8988T (cell line): ENCODE measurements at regions not wholly inside any gene's neighbourhood (a gene's known extent, or its start where the extent isn't known, plus 50 kb on each side); places are given as distances from the start of the nearest gene placed in this dataset.

Source experiments
- DNase-seq: peaks from one replicate; pipeline ENCODE4 v3.0.0; 2011

GRCh38 chr1:94707321-94708298 lies 112.5 kb upstream of the SLC44A3 start:
- DNase-seq, result no peak

- DNase-seq, result no peak
Observed at GRCh38 chr1:94702442-94702815, 117.7 kb upstream of the SLC44A3 start.

GRCh38 chr1:94701796-94702441 lies 118.2 kb upstream of the SLC44A3 start:
- DNase-seq, result no peak

DNA sequence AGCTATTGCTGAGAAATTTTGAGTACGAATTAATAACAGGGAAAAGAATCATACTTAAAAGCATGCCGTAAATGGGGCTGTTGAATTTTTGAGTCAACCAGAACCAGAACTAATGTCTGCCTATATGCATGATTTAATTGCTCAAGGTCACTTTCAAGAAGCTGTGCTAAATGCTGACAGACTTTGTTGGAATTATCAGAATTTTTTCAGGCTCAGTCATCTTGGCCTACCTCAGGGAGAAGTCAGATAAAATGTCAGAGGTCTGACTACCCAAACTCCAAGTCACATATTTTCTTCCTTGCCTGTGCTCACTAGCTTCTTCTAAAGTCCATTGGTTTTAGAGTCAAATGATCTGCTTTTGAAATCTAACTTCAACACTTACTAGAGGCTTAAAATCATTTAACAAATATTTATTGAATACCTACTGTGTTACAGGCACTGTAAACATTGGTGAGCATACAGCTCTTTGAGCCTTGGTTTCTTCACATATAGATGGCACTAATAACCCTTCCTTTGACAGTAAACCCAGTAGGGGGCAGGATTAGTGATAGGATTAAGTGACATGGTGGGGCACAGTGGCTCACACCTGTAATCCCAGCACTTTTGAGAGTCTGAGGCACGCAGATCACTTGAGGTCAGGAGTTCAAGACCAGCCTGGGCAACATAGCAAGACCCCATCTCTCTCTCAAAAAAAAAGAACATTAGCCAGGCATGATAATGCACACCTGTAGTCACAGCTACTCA lies 121.2 kb upstream of the SLC44A3 start:
- DNase-seq, result no peak

GRCh38 chr1:94698356-94698755 lies 121.8 kb upstream of the SLC44A3 start:
- no peak for DNase-seq

- DNase-seq, result no peak
Observed at GRCh38 chr1:94697839-94698238, 122.3 kb upstream of the SLC44A3 start.

DNA sequence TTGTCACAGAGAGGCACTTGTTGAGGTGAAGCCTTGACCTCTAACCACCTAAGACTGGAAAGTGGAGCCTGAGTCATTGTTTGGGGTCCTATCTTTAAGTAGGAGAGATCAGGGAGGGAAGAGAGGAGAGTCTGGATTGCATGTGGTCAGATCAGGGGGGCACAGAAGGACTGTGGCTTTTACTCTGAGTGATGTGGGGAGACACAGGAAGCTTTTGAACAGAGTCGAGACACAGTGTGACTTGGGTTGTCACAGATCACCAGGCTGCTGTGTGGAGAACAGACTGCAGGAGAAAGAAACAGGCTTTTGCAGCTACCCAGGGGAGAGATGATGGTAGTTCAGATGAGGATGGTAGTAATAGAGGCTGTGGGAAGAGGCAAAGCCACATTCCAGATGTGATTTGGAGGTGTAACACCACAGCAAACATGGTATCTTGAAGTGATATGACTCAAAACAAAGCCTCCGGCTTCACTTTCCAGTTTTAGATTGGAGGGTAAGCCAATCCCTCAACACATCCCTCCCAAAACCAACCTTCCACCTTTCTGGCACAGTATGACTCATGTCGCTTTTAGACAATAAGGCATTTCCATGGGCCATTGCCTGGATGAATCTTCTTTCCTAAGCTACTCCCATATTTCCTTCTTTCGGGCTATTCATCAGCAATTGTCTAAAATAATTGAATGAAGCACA lies 125.8 kb upstream of the SLC44A3 start:
- DNase-seq, result no peak

DNA sequence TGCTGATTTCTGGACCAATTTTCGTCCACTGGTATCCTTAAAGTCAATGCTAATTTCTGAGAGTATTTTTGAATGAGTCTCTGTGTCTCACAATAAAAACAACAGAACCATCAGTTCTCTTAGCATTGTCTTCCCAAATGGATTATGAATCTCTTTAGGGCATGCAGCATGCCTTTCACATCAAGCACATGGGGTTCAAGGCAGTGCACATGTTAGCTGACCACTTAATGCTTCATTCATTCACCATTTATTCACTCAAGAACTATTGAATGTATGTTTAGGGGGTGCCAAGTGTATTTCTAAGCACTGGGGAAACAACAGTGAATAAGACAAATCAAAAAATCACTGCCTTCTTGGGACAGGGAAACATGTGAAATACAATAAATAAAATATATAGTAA lies 126.7 kb upstream of the SLC44A3 start:
- DNase-seq, result no peak

- no peak for DNase-seq
Observed at GRCh38 chr1:94693029-94693428, 127.1 kb upstream of the SLC44A3 start.

- no peak for DNase-seq
Observed at GRCh38 chr1:94688646-94689045, 131.5 kb upstream of the SLC44A3 start.

DNA sequence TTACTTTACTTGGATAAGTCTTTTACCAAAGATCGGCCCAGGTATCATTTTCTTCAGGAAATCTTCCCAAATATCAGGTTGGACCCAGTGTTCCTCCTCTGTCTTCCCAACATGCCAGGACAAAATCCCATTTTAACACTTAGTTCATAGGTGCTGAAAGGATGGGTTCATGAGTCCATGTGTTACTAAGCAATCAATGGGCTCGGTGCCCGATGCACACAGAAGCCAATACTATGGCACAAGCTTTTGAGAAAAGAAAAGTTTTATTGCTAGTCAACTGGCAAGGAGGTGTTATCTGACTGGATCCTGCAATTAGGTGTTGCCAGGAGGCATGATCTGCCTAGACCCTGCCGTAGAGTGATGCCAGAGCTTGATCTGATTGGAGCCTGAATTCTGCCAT lies 133.3 kb upstream of the SLC44A3 start:
- DNase-seq, result no peak

DNA sequence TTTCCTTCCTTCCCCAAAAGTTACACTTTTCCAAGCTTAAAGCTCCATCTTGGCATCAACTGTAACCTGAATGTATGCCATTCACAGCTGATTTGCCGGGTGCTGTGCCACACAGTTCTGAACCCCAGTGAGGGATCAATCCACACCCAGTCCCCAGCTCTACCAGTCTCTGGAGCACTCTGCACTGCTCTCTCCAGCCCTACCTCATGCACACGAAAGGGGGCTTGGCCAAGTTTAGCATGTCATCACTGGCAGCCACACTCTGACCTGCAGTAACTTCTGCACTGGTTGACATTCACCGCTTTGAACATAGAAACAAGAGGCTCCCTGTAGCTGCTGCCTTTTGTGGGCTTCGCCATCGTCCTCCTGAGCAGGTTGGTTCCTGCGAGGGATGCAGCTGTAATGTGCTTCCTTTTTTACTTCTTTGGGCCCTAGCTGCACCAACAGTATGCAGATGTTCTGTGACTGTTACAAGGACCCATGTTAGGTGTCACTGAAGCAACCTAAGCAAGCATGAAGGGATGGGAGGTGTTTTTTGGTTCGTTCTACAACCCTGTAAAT lies 135.4 kb upstream of the SLC44A3 start:
- DNase-seq, result no peak

- no peak for DNase-seq
Observed at GRCh38 chr1:94683886-94684285, 136.3 kb upstream of the SLC44A3 start.

DNA sequence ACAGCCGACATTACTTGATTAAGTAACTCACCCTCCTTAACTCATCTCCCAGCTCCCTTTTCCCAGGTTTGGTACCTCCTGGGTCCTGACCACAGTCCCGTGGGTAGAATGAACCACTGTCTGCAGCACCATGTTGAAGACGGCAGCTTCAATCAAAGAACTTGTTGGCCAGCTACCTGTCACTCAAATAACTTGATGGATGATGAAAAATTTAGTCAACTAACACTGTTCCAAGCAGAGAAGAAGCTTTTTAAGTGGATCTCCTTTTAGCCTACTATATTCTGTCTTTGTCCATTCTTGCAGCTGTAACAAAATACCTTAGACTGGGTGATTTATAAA lies 138.4 kb upstream of the F3 start:
- no peak for DNase-seq

DNA sequence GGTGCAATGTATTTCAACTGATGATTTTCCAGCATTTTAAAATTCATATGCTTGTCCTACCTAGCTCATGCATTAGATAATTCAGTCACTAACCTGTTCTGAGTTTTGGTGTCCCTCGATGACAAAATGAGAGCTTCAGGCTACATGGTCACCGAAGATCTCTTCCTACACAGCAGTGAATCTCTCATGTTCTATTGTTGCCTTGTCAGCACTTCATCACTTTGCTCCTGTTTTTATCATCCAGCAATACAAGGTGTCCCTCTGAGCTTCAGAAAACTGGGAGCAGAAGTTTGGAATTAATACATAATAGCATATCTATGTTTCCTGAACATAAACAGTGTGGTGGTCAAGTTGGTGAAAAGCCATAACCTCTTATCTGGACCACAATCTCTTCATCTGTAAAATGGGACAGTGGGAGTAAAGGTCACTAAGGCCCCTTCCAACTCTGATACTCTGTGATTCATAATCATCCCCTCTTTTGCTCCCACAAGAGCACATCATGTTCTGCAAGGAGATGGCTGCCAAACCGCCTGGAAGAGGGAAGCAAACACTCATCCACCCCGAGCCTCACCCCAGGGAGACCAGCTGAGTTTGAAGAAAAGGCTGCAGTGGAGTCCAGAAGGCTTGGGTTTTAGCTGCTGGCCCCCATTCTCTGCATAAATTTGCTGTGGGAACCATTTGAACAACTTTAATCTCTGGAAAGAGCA lies 137.9 kb upstream of the F3 start:
- no peak for DNase-seq

DNA sequence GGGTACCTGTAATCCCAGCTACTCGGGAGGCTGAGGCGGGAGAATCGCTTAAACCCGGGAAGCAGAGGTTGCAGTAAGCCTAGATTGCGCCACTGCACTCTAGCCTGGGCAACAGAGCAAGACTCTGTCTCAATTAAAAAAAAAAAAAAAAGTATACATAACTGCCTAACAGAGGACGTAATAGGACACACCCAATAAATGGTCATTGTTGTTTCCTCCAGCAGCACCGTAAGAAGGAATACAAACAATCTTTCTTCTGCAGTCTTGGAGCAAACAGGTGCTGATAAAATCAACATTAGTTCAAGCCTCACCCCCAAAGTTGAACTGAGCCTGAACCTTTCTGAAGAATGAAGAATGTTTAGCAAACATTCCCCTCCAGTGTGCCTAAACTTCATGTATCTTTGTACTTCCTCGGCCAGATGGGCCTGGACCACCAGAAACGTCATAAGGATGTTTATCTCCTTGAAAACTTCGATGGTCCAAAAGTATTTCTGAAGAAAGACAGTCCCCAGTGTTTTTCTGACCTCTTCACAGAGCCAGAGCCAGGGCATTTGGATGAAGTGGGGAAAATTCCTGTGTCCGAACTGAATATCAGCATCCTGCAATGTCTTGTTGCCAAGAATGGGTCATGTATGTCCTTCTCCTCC lies 136.8 kb upstream of the F3 start:
- DNase-seq, result no peak

GRCh38 chr1:94677714-94678113 lies 136.2 kb upstream of the F3 start:
- no peak for DNase-seq

DNA sequence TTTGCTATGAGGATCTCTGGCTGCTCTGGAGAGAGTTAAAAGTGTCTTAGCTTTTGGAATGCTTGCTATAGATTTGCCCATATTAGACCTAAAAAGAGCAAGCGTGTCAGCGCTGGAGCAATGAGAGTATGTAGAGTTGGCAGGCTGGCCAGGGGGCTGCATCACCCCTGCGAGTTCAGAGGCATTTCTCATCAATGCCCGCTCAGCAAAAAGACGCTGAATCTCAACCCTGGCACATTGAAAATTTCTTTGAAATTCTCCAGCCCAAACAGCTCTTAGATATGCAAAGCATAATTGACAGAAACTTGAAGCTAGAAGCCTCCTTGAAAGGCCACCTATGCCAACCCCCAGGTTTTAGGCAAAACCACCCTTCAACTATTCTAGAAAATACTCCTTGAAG lies 135.5 kb upstream of the F3 start:
- DNase-seq, result no peak

- no peak for DNase-seq
Observed at GRCh38 chr1:94676686-94677085, 135.1 kb upstream of the F3 start.

DNA sequence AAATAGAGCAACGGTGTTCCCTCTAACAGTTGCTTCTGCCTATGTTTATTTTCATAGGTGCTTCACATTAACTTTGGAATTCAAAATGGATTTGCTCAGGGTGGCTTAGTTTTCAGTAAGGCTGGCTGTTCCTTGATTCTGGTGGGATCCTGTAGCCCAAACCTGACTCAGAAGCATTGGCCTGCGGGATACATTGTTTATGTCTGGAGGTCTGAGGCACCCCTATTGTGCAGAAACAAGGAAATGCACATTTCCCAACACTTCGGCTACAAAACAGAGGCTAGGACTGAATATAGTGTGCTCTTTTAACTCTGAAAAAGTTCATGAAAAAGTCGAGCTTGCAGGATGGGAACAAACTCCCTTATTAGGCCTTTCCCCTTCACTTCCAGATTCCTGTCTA lies 133.8 kb upstream of the F3 start:
- DNase-seq, result no peak

- no peak for DNase-seq
Observed at GRCh38 chr1:94674876-94675275, 133.3 kb upstream of the F3 start.

DNA sequence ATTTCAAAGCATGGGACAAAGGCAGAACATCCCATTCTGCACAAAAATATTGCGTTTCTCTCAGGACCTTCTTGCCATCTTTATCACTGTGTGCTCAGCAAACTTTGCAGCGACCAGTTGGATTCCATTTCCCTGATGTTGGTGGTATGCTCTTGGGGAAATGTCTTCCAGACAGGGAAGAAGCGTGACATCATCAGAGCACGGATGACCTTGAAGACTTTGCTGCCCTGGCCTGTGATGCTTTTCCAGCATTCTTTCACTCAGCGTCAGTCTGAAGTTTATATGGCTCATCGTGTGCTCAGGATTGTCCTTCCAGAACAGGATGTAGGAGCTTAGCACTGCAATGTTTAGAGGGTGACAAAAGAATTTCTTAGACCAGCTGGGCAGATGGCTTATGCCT lies 131.4 kb upstream of the F3 start:
- DNase-seq, result no peak
